Fibroblast of skin of back (primary cell): ENCODE measurements at regions not wholly inside any gene's neighbourhood (a gene's known extent, or its start where the extent isn't known, plus 50 kb on each side); places are given as distances from the start of the nearest gene placed in this dataset.

Source experiments
- DNase-seq: peaks from one replicate; pipeline ENCODE4 v3.0.0-alpha.2; 2013

- no peak for DNase-seq
Measured at GRCh38 chr9:108133101-108133500, 643.5 kb upstream of the KLF4 start.

GRCh38 chr9:108130905-108131304 lies 641.3 kb upstream of the KLF4 start:
- DNase-seq: no peak

- DNase-seq: no peak
Measured at GRCh38 chr9:108125625-108126024, 636.1 kb upstream of the KLF4 start.

- no peak for DNase-seq
Measured at GRCh38 chr9:108119530-108120113, 630.1 kb upstream of the KLF4 start.

GRCh38 chr9:108117795-108118194 lies 628.2 kb upstream of the KLF4 start:
- DNase-seq: no peak

- DNase-seq: no peak
Measured at GRCh38 chr9:108117306-108117705, 627.7 kb upstream of the KLF4 start.

- no peak for DNase-seq
Measured at GRCh38 chr9:108113596-108113995, 624.0 kb upstream of the KLF4 start.

GRCh38 chr9:108109927-108110690 lies 620.5 kb upstream of the KLF4 start:
- peak; percentile 10 for DNase-seq

GRCh38 chr9:108108852-108109448 lies 619.4 kb upstream of the KLF4 start:
- peak; percentile 28 for DNase-seq

- DNase-seq: no peak
Measured at GRCh38 chr9:108108280-108108851, 618.8 kb upstream of the KLF4 start.

- no peak for DNase-seq
Measured at GRCh38 chr9:108105885-108106284, 616.3 kb upstream of the KLF4 start.

GRCh38 chr9:108104991-108105390 lies 615.4 kb upstream of the KLF4 start:
- DNase-seq: no peak

GRCh38 chr9:108103046-108103693 lies 613.6 kb upstream of the KLF4 start:
- DNase-seq: peak; percentile 56

- DNase-seq: no peak
Measured at GRCh38 chr9:108101410-108101809, 611.8 kb upstream of the KLF4 start.

GRCh38 chr9:108100571-108100970 lies 611.0 kb upstream of the KLF4 start:
- no peak for DNase-seq

- no peak for DNase-seq
Measured at GRCh38 chr9:108099854-108100253, 610.3 kb upstream of the KLF4 start.

- no peak for DNase-seq
Measured at GRCh38 chr9:108095496-108095895, 605.9 kb upstream of the KLF4 start.

GRCh38 chr9:108094676-108094993 lies 605.1 kb upstream of the KLF4 start:
- no peak for DNase-seq

GRCh38 chr9:108093773-108094675 lies 604.5 kb upstream of the KLF4 start:
- peak; percentile 73 for DNase-seq

GRCh38 chr9:108088916-108089315 lies 599.3 kb upstream of the KLF4 start:
- DNase-seq: no peak

- no peak for DNase-seq
Measured at GRCh38 chr9:108087781-108088180, 598.2 kb upstream of the KLF4 start.

- DNase-seq: no peak
Measured at GRCh38 chr9:108086624-108087023, 597.1 kb upstream of the KLF4 start.
